ENCODE measurements at regions not wholly inside any gene's neighbourhood (a gene's known extent, or its start where the extent isn't known, plus 50 kb on each side); places are given as distances from the start of the nearest gene placed in this dataset.

- no peak overlapping the region for H3K4me3 Mint-ChIP-seq
These were observed 242.1 kb upstream of the IRX1 start for GRCh38 chr5:3353561-3353960.

GRCh38 chr5:3352711-3353110 lies 242.9 kb upstream of the IRX1 start:
- no peak overlapping the region for H3K27ac ChIP-seq (ENCODE audit: low read depth in 1 of 2, low read length in 2 of 2)
- Mint-ChIP-seq H3K4me3 (no peak overlapping the region), H3K9me3 (peaks cover 1 to 28% (median 13%) of the 10 kb centered on the region in 7 donors), H3K27me3 (ENCODE audit: low read depth in 3 of 3) (peaks cover 0 to 3% (median 1%) of the 10 kb centered on the region in 3 donors), H3K27ac (peak overlapping the region in 1 of 7 donors; percentile 55), H3K4me1 (no peaks in the 10 kb centered on the region), H3K36me3 (no peaks in the 10 kb centered on the region)
- H3K9me3 ChIP-seq (replicated peaks in 1 of 2; ENCODE audit: control insufficient read depth in 1 of 2, insufficient read depth in 1 of 2, low read length in 2 of 2), result peaks cover 4 to 8% of the 10 kb centered on the region in 2 donors
- H3K9ac ChIP-seq (ENCODE audit: insufficient read depth, low read length, poor library complexity, severe bottlenecking), result no peak overlapping the region
- WGBS (ENCODE audit: insufficient coverage), result 89% methylated on average over 7 of the region's 8 CpGs
- no peaks in the 10 kb centered on the region for H3K4me1 ChIP-seq (ENCODE audit: control insufficient read depth in 1 of 2, insufficient read depth in 2 of 2, low read length in 2 of 2)
- no peak overlapping the region for H3K4me3 ChIP-seq (replicated peaks in 1 of 3; ENCODE audit: low read depth in 2 of 3, low read length in 3 of 3)
- no peak for TF ChIP-seq CTCF (IDR thresholded peaks at IDR 0.05)
- no peaks in the 10 kb centered on the region for H3K79me2 ChIP-seq (ENCODE audit: insufficient read depth, low read length)
- no peaks in the 10 kb centered on the region for H3K27me3 ChIP-seq (ENCODE audit: control insufficient read depth in 2 of 2, insufficient read depth in 2 of 2, low read length in 2 of 2)
- intact Hi-C loops (cut with micrococcal nuclease), result no loop called here
- no peak overlapping the region for H3K4me2 ChIP-seq (replicated peaks; ENCODE audit: extremely low read depth, low read length, poor library complexity, severe bottlenecking)
- H2AFZ ChIP-seq (ENCODE audit: insufficient read depth, low read depth, low read length, poor library complexity, severe bottlenecking), result no peak overlapping the region
- H3K36me3 ChIP-seq (replicated peaks in 1 of 2; ENCODE audit: control insufficient read depth in 1 of 2, insufficient read depth in 2 of 2, low read length in 2 of 2), result no peaks in the 10 kb centered on the region
- H4K20me1 ChIP-seq (ENCODE audit: insufficient read depth, low read length), result no peaks in the 10 kb centered on the region
- DNase-seq, result no peak

More at GRCh38 chr5:3353561-3353960, 242.1 kb upstream of the IRX1 start:
- Mint-ChIP-seq H3K27ac (no peak overlapping the region), H3K36me3 (no peaks in the 10 kb centered on the region), H3K4me1 (no peaks in the 10 kb centered on the region), H3K9me3 (peaks cover 1 to 24% (median 10%) of the 10 kb centered on the region in 7 donors), H3K27me3 (ENCODE audit: low read depth in 3 of 3) (peaks cover 0 to 3% (median 0%) of the 10 kb centered on the region in 3 donors)
- Histone ChIP-seq H3K79me2 (ENCODE audit: insufficient read depth, low read length) (no peaks in the 10 kb centered on the region), H3K4me2 (replicated peaks; ENCODE audit: extremely low read depth, low read length, poor library complexity, severe bottlenecking) (no peak overlapping the region), H3K27ac (ENCODE audit: low read depth in 1 of 2, low read length in 2 of 2) (no peak overlapping the region), H4K20me1 (ENCODE audit: insufficient read depth, low read length) (no peaks in the 10 kb centered on the region), H2AFZ (ENCODE audit: insufficient read depth, low read depth, low read length, poor library complexity, severe bottlenecking) (no peak overlapping the region), H3K9ac (ENCODE audit: insufficient read depth, low read length, poor library complexity, severe bottlenecking) (no peak overlapping the region), H3K9me3 (replicated peaks in 1 of 2; ENCODE audit: control insufficient read depth in 1 of 2, insufficient read depth in 1 of 2, low read length in 2 of 2) (peaks cover 0 to 8% of the 10 kb centered on the region in 2 donors), H3K4me3 (replicated peaks in 1 of 3; ENCODE audit: low read depth in 2 of 3, low read length in 3 of 3) (no peak overlapping the region), H3K4me1 (ENCODE audit: control insufficient read depth in 1 of 2, insufficient read depth in 2 of 2, low read length in 2 of 2) (no peaks in the 10 kb centered on the region), H3K36me3 (replicated peaks in 1 of 2; ENCODE audit: control insufficient read depth in 1 of 2, insufficient read depth in 2 of 2, low read length in 2 of 2) (no peaks in the 10 kb centered on the region), H3K27me3 (ENCODE audit: control insufficient read depth in 2 of 2, insufficient read depth in 2 of 2, low read length in 2 of 2) (no peaks in the 10 kb centered on the region)
- TF ChIP-seq CTCF (IDR thresholded peaks at IDR 0.05), result no peak
- 71% methylated on average over 4 of the region's 7 CpGs for WGBS (ENCODE audit: insufficient coverage)
- no peak for DNase-seq
- intact Hi-C loops (cut with micrococcal nuclease), result no loop called here
